GM12891 (cell line): ENCODE measurements at regions not wholly inside any gene's neighbourhood (a gene's known extent, or its start where the extent isn't known, plus 50 kb on each side); places are given as distances from the start of the nearest gene placed in this dataset.

Source experiments
- PAX5 ChIP-seq: IDR thresholded peaks from 2 replicates; pipeline ENCODE4 v1.6.1; 2011; ENCODE audit warnings: low read length, moderate library complexity, mild to moderate bottlenecking; ENCODE audit not compliant: insufficient read depth, severe bottlenecking
- POLR2A ChIP-seq: IDR thresholded peaks from 2 replicates; pipeline ENCODE4 v1.6.1; 2011; ENCODE audit warnings: low read depth, low read length, control low read depth
- POLR2AphosphoS5 ChIP-seq: IDR thresholded peaks from 2 replicates; pipeline ENCODE4 v1.6.1; 2011; ENCODE audit warnings: low read depth, low read length, control low read depth
- POU2F2 ChIP-seq: IDR thresholded peaks from 2 replicates; pipeline ENCODE4 v1.6.1; 2011; ENCODE audit warnings: low read depth, mild to moderate bottlenecking, control low read depth, low read length, moderate library complexity
- SPI1 ChIP-seq: IDR thresholded peaks from 2 replicates; pipeline ENCODE4 v1.6.1; 2011; ENCODE audit warnings: low read depth, low read length, control low read depth
- TAF1 ChIP-seq: IDR thresholded peaks from 2 replicates; pipeline ENCODE4 v1.6.1; 2011; ENCODE audit warnings: low read depth, low read length, control low read depth

DNA sequence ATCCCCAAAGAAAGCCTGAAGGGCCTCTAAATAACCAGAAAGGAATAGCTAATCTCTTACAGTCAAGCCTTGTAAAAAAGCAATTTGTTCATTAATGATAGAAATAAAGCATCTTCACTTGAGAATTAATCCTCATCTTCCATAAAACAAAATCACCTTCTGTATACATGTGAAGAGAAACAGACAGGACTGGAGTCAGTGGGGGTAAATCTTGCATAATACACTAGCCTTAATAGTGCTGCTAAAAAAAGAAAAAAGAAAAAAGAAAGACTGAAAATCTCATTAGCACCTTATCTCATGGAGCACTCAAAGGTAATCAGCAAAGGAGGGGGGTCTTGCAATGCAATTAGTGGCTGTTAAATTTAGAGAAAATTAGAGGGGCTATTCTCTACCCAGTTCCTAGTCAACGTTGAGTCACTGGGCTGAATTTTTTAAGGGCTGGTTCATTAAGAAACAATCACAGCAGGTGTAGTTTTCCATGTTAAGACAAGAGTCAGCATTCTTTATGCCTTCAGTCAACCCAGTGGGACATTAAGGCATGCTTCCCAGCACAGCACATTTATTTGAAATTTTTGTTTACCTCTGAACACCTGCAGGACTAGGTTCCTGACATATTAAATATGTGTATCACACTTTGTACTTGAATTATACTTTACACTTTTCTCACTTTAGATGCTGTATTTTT, 1455.7 kb upstream of the CELF2 start:
- no peak for TF ChIP-seq POLR2A
- no peak for TF ChIP-seq SPI1
- TF ChIP-seq PAX5, result no peak
- TF ChIP-seq POU2F2, result no peak
- TF ChIP-seq POLR2AphosphoS5, result no peak
- no peak for TF ChIP-seq TAF1
